ENCODE measurements at regions not wholly inside any gene's neighbourhood (a gene's known extent, or its start where the extent isn't known, plus 50 kb on each side); places are given as distances from the start of the nearest gene placed in this dataset.

DNA sequence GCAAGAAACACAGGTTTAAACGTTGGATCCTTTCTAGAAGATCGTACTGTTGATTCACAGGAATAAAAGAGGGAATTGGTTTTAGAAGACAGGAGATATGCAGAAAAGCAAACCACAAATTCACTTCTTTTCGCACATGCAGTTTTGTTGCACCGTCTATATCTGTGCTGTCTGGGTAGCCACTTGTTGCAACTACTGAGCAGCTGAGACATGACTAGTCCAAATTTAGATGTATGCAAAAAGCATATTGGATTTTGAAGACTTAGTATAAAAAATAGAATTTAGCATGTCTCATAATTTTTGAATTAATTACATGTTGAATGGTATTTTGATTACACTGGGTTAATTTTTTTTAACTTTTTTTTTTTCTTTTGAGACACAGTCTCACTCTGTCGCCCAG, 176.3 kb downstream of the KLF12 start:
- DNase-seq (ENCODE audit: low read depth, low spot score) = no peak
- POLR2A ChIA-PET = no interaction called here
- in situ Hi-C loops (cut with HindIII; ENCODE audit: low pct_unique_long_range_greater_than_20kb, low sequenced_read_pairs) (no loop called here), intact Hi-C loops (cut with micrococcal nuclease; ENCODE audit: unreplicated experiment) (no loop called here)
- Histone ChIP-seq H3K27me3 (ENCODE audit: control insufficient read depth, insufficient read depth, low read length) (no peaks in the 10 kb centered on the region), H3K4me1 (ENCODE audit: control insufficient read depth, insufficient read depth, low read length) (no peaks in the 10 kb centered on the region), H3K36me3 (ENCODE audit: control insufficient read depth, insufficient read depth, low read length) (no peaks in the 10 kb centered on the region), H3K27ac (ENCODE audit: low read length) (no peak overlapping the region), H3K4me3 (ENCODE audit: low read depth in 2 of 2, low read length in 2 of 2) (no peak overlapping the region), H3K9me3 (ENCODE audit: control insufficient read depth, insufficient read depth, low read depth, low read length) (no peaks in the 10 kb centered on the region)
- CTCF ChIA-PET = no interaction called here
- no peak for ATAC-seq
- BruUV-seq (replicated peaks) = no TSS peak
- no peak for TF ChIP-seq POLR2AphosphoS5 (IDR thresholded peaks at IDR 0.05; ENCODE audit: low read depth, low read length)
- TF ChIP-seq, protein P1, sequence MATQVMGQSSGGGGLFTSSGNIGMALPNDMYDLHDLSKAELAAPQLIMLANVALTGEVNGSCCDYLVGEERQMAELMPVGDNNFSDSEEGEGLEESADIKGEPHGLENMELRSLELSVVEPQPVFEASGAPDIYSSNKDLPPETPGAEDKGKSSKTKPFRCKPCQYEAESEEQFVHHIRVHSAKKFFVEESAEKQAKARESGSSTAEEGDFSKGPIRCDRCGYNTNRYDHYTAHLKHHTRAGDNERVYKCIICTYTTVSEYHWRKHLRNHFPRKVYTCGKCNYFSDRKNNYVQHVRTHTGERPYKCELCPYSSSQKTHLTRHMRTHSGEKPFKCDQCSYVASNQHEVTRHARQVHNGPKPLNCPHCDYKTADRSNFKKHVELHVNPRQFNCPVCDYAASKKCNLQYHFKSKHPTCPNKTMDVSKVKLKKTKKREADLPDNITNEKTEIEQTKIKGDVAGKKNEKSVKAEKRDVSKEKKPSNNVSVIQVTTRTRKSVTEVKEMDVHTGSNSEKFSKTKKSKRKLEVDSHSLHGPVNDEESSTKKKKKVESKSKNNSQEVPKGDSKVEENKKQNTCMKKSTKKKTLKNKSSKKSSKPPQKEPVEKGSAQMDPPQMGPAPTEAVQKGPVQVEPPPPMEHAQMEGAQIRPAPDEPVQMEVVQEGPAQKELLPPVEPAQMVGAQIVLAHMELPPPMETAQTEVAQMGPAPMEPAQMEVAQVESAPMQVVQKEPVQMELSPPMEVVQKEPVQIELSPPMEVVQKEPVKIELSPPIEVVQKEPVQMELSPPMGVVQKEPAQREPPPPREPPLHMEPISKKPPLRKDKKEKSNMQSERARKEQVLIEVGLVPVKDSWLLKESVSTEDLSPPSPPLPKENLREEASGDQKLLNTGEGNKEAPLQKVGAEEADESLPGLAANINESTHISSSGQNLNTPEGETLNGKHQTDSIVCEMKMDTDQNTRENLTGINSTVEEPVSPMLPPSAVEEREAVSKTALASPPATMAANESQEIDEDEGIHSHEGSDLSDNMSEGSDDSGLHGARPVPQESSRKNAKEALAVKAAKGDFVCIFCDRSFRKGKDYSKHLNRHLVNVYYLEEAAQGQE (IDR thresholded peaks at IDR 0.05; ENCODE audit: insufficient read depth in 1 of 2, low read depth in 2 of 2, low read length in 1 of 2) = no peak
- TF ChIP-seq, protein P2, sequence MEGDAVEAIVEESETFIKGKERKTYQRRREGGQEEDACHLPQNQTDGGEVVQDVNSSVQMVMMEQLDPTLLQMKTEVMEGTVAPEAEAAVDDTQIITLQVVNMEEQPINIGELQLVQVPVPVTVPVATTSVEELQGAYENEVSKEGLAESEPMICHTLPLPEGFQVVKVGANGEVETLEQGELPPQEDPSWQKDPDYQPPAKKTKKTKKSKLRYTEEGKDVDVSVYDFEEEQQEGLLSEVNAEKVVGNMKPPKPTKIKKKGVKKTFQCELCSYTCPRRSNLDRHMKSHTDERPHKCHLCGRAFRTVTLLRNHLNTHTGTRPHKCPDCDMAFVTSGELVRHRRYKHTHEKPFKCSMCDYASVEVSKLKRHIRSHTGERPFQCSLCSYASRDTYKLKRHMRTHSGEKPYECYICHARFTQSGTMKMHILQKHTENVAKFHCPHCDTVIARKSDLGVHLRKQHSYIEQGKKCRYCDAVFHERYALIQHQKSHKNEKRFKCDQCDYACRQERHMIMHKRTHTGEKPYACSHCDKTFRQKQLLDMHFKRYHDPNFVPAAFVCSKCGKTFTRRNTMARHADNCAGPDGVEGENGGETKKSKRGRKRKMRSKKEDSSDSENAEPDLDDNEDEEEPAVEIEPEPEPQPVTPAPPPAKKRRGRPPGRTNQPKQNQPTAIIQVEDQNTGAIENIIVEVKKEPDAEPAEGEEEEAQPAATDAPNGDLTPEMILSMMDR (IDR thresholded peaks at IDR 0.05) = no peak
- no peak for TF ChIP-seq TCF7L2 (IDR thresholded peaks at IDR 0.05; ENCODE audit: low read depth, low read length)
- TF ChIP-seq SIN3A (IDR thresholded peaks at IDR 0.05; ENCODE audit: borderline replicate concordance, insufficient read depth, low read depth, low read length) = no peak

DNA sequence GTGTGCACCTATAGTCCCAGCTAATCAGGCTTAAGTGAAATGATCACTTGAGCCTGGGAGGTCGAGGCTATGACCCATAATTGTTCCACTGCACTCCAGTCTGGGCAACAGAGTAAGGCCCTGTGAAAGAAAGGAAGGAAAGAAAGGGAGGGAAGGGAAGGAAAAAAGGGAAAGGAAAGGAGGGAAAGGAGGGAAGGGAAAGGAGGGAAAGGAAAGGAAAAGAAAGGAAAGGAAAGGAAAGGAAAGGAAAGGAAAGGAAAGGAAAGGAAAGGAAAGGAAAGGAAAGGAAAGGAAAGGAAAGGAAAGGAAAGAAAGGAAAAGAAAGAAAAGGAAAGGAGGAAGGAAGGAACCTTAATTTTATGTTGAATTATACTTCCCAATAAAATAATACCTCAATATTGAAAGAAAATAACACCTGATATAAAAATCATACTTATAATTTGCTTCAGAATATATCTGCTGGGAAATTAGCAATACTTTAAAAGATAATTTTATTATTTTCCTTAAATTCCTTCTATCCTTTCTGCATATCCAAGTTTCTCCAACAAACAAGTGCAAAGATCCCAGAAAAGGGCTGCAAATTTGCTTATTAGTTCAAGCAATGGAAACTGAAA, 177.3 kb downstream of the KLF12 start:
- Histone ChIP-seq H3K4me3 (ENCODE audit: low read depth in 2 of 2, low read length in 2 of 2) (no peak overlapping the region), H3K9me3 (ENCODE audit: control insufficient read depth, insufficient read depth, low read depth, low read length) (no peaks in the 10 kb centered on the region), H3K27ac (ENCODE audit: low read length) (no peak overlapping the region), H3K36me3 (ENCODE audit: control insufficient read depth, insufficient read depth, low read length) (no peaks in the 10 kb centered on the region), H3K27me3 (ENCODE audit: control insufficient read depth, insufficient read depth, low read length) (no peaks in the 10 kb centered on the region), H3K4me1 (ENCODE audit: control insufficient read depth, insufficient read depth, low read length) (no peaks in the 10 kb centered on the region)
- TF ChIP-seq, protein P1 (IDR thresholded peaks at IDR 0.05; ENCODE audit: insufficient read depth in 1 of 2, low read depth in 2 of 2, low read length in 1 of 2) = no peak
- TF ChIP-seq, protein P2 (IDR thresholded peaks at IDR 0.05) = no peak
- TF ChIP-seq POLR2AphosphoS5 (IDR thresholded peaks at IDR 0.05; ENCODE audit: low read depth, low read length) (no peak), SIN3A (IDR thresholded peaks at IDR 0.05; ENCODE audit: borderline replicate concordance, insufficient read depth, low read depth, low read length) (no peak), TCF7L2 (IDR thresholded peaks at IDR 0.05; ENCODE audit: low read depth, low read length) (no peak)
- intact Hi-C loops (cut with micrococcal nuclease; ENCODE audit: unreplicated experiment) (no loop called here), in situ Hi-C loops (cut with HindIII; ENCODE audit: low pct_unique_long_range_greater_than_20kb, low sequenced_read_pairs) (no loop called here)
- DNase-seq (ENCODE audit: low read depth, low spot score) (no peak), ATAC-seq (no peak)
- POLR2A ChIA-PET = no interaction called here
- CTCF ChIA-PET = no interaction called here
- no TSS peak for BruUV-seq (replicated peaks)
